DND-41 (cell line): ENCODE measurements at regions not wholly inside any gene's neighbourhood (a gene's known extent, or its start where the extent isn't known, plus 50 kb on each side); places are given as distances from the start of the nearest gene placed in this dataset.

Source experiments
- CTCF ChIP-seq: IDR thresholded peaks from 2 replicates; pipeline ENCODE4 v1.5.1; 2012; ENCODE audit warnings: borderline replicate concordance, low read length, moderate library complexity, mild to moderate bottlenecking; ENCODE audit not compliant: poor library complexity, severe bottlenecking; ENCODE audit errors: extremely low read depth
- EZH2 ChIP-seq: IDR thresholded peaks from 3 replicates; pipeline ENCODE4 v1.6.1; 2012; ENCODE audit warnings: borderline replicate concordance, low read depth, mild to moderate bottlenecking, moderate library complexity, low read length, inconsistent platforms; ENCODE audit not compliant: severe bottlenecking

- TF ChIP-seq EZH2 = no peak
- TF ChIP-seq CTCF = no peak
Measured at GRCh38 chr11:97471480-97471879, 1081.7 kb downstream of the JRKL start.
